AG04449 (cell line): ENCODE measurements at regions not wholly inside any gene's neighbourhood (a gene's known extent, or its start where the extent isn't known, plus 50 kb on each side); places are given as distances from the start of the nearest gene placed in this dataset.
"Not testable (repeated sequence)": the region's sequence is repeated elsewhere in the genome, so short reads cannot be mapped to it uniquely, and the experiment has no call there.

Experiments used
- CTCF ChIA-PET: fragments of 350-600 bp; formaldehyde crosslinking; extraction: SDS; loops from one replicate; lab custom pipeline; 2021; ENCODE audit warnings: antibody characterized with exemption; lab: Yijun Ruan, JAX
- POLR2A ChIA-PET: fragments of 400-600, 350-600 bp; formaldehyde crosslinking; extraction: SDS; loops from one replicate; lab custom pipeline; 2020; ENCODE audit warnings: antibody characterized with exemption, inconsistent platforms; lab: Yijun Ruan, JAX
- DNase-seq: peaks from one replicate; pipeline ENCODE4 v3.0.0-alpha.2; 2010; ENCODE audit warnings: low read depth, low spot score
- H3K4me3 ChIP-seq: 2 replicates; pipeline ENCODE4 v1.5.1; 2011; ENCODE audit warnings: low read depth, mild to moderate bottlenecking, control low read depth, low read length
- CTCF ChIP-seq: IDR thresholded peaks from one replicate; pipeline ENCODE4 v1.5.1; 2011; ENCODE audit warnings: mild to moderate bottlenecking, moderate library complexity, low read length, control low read depth, inconsistent platforms; ENCODE audit not compliant: insufficient read depth; ENCODE audit errors: missing control alignments

GRCh38 chr15:79562899-79563298 lies 130.8 kb downstream of the MINAR1 start:
- H3K4me3 ChIP-seq: no peak overlapping the region
- TF ChIP-seq CTCF: no peak
- ChIA-PET CTCF (no interaction called here), POLR2A (no interaction called here)
- no peak for DNase-seq

GRCh38 chr15:79570004-79570403 lies 137.9 kb downstream of the MINAR1 start:
- CTCF ChIA-PET: no interaction called here
- no peak for DNase-seq
- POLR2A ChIA-PET: no interaction called here

GRCh38 chr15:79572691-79573404 lies 140.7 kb downstream of the MINAR1 start:
- no peak for TF ChIP-seq CTCF
- no peak overlapping the region for H3K4me3 ChIP-seq
- POLR2A ChIA-PET: no interaction called here
- CTCF ChIA-PET: interaction anchor here (1.1 kb wide), 1 partner anchor 13 kb away, joined by 4 read pairs; no protein-coding TSS in a partner anchor
- no peak for DNase-seq

More at GRCh38 chr15:79570004-79570403, 137.9 kb downstream of the MINAR1 start:
- H3K4me3 ChIP-seq: no peak overlapping the region
- TF ChIP-seq CTCF: no peak

GRCh38 chr15:79574431-79575273 lies 142.5 kb downstream of the MINAR1 start:
- CTCF ChIA-PET: interaction anchor here (0.8 kb wide), 1 partner anchor 22 kb away, joined by 3 read pairs; no protein-coding TSS in a partner anchor
- POLR2A ChIA-PET, H3K4me3 ChIP-seq, DNase-seq: not testable (repeated sequence)

GRCh38 chr15:79582650-79583049 lies 150.5 kb downstream of the MINAR1 start:
- POLR2A ChIA-PET: no interaction called here
- DNase-seq: no peak
- CTCF ChIA-PET: no interaction called here
- no peak for TF ChIP-seq CTCF
- H3K4me3 ChIP-seq: no peak overlapping the region

- DNase-seq: no peak
- no peak for TF ChIP-seq CTCF
- CTCF ChIA-PET: interaction anchor here (1.2 to 10.9 kb wide), 4 partner anchors 8 to 261 kb away, joined by 6 to 172 read pairs (median 10); no protein-coding TSS in a partner anchor
- POLR2A ChIA-PET: no interaction called here
- no peak overlapping the region for H3K4me3 ChIP-seq
These were observed 160.0 kb downstream of the MINAR1 start for GRCh38 chr15:79592126-79592525.
